ENCODE measurements at regions not wholly inside any gene's neighbourhood (a gene's known extent, or its start where the extent isn't known, plus 50 kb on each side); places are given as distances from the start of the nearest gene placed in this dataset.

GRCh38 chr21:19122356-19122755, 718.8 kb upstream of the TMPRSS15 start:
- H3K27me3 Mint-ChIP-seq, result no peaks in the 10 kb centered on the region
- H3K36me3 Mint-ChIP-seq (ENCODE audit: low read depth), result no peaks in the 10 kb centered on the region
- H3K4me1 Mint-ChIP-seq (ENCODE audit: low read depth), result no peaks in the 10 kb centered on the region
- ChIA-PET CTCF (no interaction called here), POLR2A (no interaction called here)
- DNase-seq (no peak), ATAC-seq (no peak)
- intact Hi-C loops (cut with micrococcal nuclease), result no loop called here
- H3K4me3 Mint-ChIP-seq, result no peak overlapping the region
- H3K9me3 Mint-ChIP-seq, result peaks cover 8% of the 10 kb centered on the region
- TF ChIP-seq CTCF (IDR thresholded peaks at IDR 0.05), result no peak
- no peak overlapping the region for H3K27ac Mint-ChIP-seq

- intact Hi-C loops (cut with micrococcal nuclease), result no loop called here
- ATAC-seq, result no peak
- ChIA-PET CTCF (no interaction called here), POLR2A (no interaction called here)
- Mint-ChIP-seq H3K27ac (no peak overlapping the region), H3K4me3 (no peak overlapping the region), H3K27me3 (no peaks in the 10 kb centered on the region), H3K4me1 (ENCODE audit: low read depth) (no peaks in the 10 kb centered on the region), H3K36me3 (ENCODE audit: low read depth) (no peaks in the 10 kb centered on the region), H3K9me3 (peaks cover 8% of the 10 kb centered on the region)
- no peak for TF ChIP-seq CTCF (IDR thresholded peaks at IDR 0.05)
- no peak for DNase-seq
Measured at GRCh38 chr21:19123053-19123452, 719.5 kb upstream of the TMPRSS15 start.

- TF ChIP-seq CTCF (IDR thresholded peaks at IDR 0.05), result no peak
- Mint-ChIP-seq H3K4me3 (no peak overlapping the region), H3K27me3 (no peaks in the 10 kb centered on the region), H3K27ac (no peak overlapping the region), H3K36me3 (ENCODE audit: low read depth) (no peaks in the 10 kb centered on the region), H3K9me3 (peaks cover 8% of the 10 kb centered on the region), H3K4me1 (ENCODE audit: low read depth) (no peaks in the 10 kb centered on the region)
- ChIA-PET POLR2A (no interaction called here), CTCF (no interaction called here)
- intact Hi-C loops (cut with micrococcal nuclease), result no loop called here
- no peak for DNase-seq
- no peak for ATAC-seq
Measured at GRCh38 chr21:19123525-19123924, 719.9 kb upstream of the TMPRSS15 start.

GRCh38 chr21:19124691-19125090, 721.1 kb upstream of the TMPRSS15 start:
- peaks cover 6% of the 10 kb centered on the region for H3K9me3 Mint-ChIP-seq

GRCh38 chr21:19130379-19131028, 726.9 kb upstream of the TMPRSS15 start:
- ATAC-seq (no peak), DNase-seq (no peak)
- Mint-ChIP-seq H3K27ac (no peak overlapping the region), H3K4me3 (no peak overlapping the region), H3K27me3 (no peaks in the 10 kb centered on the region), H3K4me1 (ENCODE audit: low read depth) (no peaks in the 10 kb centered on the region), H3K36me3 (ENCODE audit: low read depth) (no peaks in the 10 kb centered on the region), H3K9me3 (peaks cover 5% of the 10 kb centered on the region)
- no peak for TF ChIP-seq CTCF (IDR thresholded peaks at IDR 0.05)
- intact Hi-C loops (cut with micrococcal nuclease), result no loop called here
- ChIA-PET POLR2A (no interaction called here), CTCF (no interaction called here)

More at GRCh38 chr21:19124691-19125090, 721.1 kb upstream of the TMPRSS15 start:
- TF ChIP-seq CTCF (IDR thresholded peaks at IDR 0.05), result no peak
- no peak overlapping the region for H3K4me3 Mint-ChIP-seq
- H3K4me1 Mint-ChIP-seq (ENCODE audit: low read depth), result no peaks in the 10 kb centered on the region
- H3K27ac Mint-ChIP-seq, result no peak overlapping the region
- DNase-seq (no peak), ATAC-seq (no peak)
- POLR2A ChIA-PET, result no interaction called here
- H3K36me3 Mint-ChIP-seq (ENCODE audit: low read depth), result no peaks in the 10 kb centered on the region
- CTCF ChIA-PET, result no interaction called here
- intact Hi-C loops (cut with micrococcal nuclease), result no loop called here
- H3K27me3 Mint-ChIP-seq, result no peaks in the 10 kb centered on the region
